Osteoblast (primary cell): ENCODE measurements at regions not wholly inside any gene's neighbourhood (a gene's known extent, or its start where the extent isn't known, plus 50 kb on each side); places are given as distances from the start of the nearest gene placed in this dataset.

Experiments used
- DNase-seq: peaks from one replicate; pipeline ENCODE4 v3.0.0; 2011; ENCODE audit warnings: low spot score, mixed read lengths; ENCODE audit not compliant: insufficient read length; ENCODE audit errors: missing footprints
- H2AFZ ChIP-seq: 2 replicates; pipeline ENCODE4 v1.6.0; 2011; ENCODE audit warnings: mild to moderate bottlenecking, low read length
- H3K27ac ChIP-seq: 2 replicates; pipeline ENCODE4 v1.5.1; 2011; ENCODE audit warnings: mild to moderate bottlenecking, low read depth, low read length, moderate library complexity
- H3K27me3 ChIP-seq: 2 replicates; pipeline ENCODE4 v1.6.0; 2012; ENCODE audit warnings: mild to moderate bottlenecking, control low read depth, inconsistent platforms, low read length, moderate library complexity; ENCODE audit not compliant: insufficient read depth
- H3K36me3 ChIP-seq: 2 replicates; pipeline ENCODE4 v1.5.1; 2011; ENCODE audit warnings: mild to moderate bottlenecking, low read length, control low read depth, moderate library complexity; ENCODE audit not compliant: insufficient read depth
- H3K4me1 ChIP-seq: 2 replicates; pipeline ENCODE4 v1.5.1; 2011; ENCODE audit warnings: mild to moderate bottlenecking, low read length, control low read depth, moderate library complexity; ENCODE audit not compliant: insufficient read depth
- H3K4me2 ChIP-seq: 2 replicates; pipeline ENCODE4 v1.6.0; 2011; ENCODE audit warnings: mild to moderate bottlenecking, low read length; ENCODE audit not compliant: insufficient read depth
- H3K4me3 ChIP-seq: fragments of 200-600 bp; sonication (generic); 3 replicates; pipeline ENCODE4 v1.5.1; 2012; ENCODE audit warnings: mild to moderate bottlenecking, low read length, inconsistent platforms; ENCODE audit not compliant: insufficient read depth
- H3K79me2 ChIP-seq: 2 replicates; pipeline ENCODE4 v1.6.0; 2012; ENCODE audit warnings: mild to moderate bottlenecking, low read length, control low read depth, inconsistent platforms; ENCODE audit not compliant: insufficient read depth
- H3K9me3 ChIP-seq: 2 replicates; pipeline ENCODE4 v1.5.1; 2011; ENCODE audit warnings: low read depth, low read length, control low read depth
- H4K20me1 ChIP-seq: 2 replicates; pipeline ENCODE4 v1.6.0; 2012; ENCODE audit warnings: mild to moderate bottlenecking, low read length, control low read depth; ENCODE audit not compliant: insufficient read depth
- TF ChIP-seq, protein P1 (sequence below): IDR thresholded peaks from 2 replicates; pipeline ENCODE4 v1.5.1; 2011; ENCODE audit warnings: mild to moderate bottlenecking, low read depth, low read length, moderate library complexity; ENCODE audit errors: extremely low read depth

DNA sequence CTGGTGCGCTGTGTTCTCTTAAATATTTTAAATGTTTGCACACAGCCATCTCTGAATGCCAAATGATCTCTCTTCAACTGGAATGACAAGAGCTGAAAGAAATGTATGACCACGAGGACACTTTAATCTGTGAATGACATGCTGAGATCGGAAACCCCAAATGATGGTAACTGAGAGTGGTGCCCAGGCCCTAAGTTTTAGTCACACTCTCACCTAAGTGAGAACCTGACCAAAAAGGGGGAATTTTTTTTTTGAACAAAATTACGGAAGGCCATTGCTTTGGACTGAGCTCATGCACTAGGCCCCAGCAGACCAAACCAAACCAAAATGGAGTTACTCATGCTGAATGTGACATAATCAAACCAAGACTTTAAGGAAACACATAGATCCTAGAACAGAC, 167.1 kb upstream of the TUT7 start:
- Histone ChIP-seq H3K9me3 (no peaks in the 10 kb centered on the region), H4K20me1 (no peaks in the 10 kb centered on the region), H3K36me3 (no peaks in the 10 kb centered on the region), H2AFZ (no peak overlapping the region), H3K4me1 (no peaks in the 10 kb centered on the region), H3K4me2 (no peak overlapping the region), H3K79me2 (no peaks in the 10 kb centered on the region), H3K27me3 (peaks cover 4% of the 10 kb centered on the region), H3K4me3 (no peak overlapping the region), H3K27ac (no peak overlapping the region)
- DNase-seq: no peak
- TF ChIP-seq, protein P1, sequence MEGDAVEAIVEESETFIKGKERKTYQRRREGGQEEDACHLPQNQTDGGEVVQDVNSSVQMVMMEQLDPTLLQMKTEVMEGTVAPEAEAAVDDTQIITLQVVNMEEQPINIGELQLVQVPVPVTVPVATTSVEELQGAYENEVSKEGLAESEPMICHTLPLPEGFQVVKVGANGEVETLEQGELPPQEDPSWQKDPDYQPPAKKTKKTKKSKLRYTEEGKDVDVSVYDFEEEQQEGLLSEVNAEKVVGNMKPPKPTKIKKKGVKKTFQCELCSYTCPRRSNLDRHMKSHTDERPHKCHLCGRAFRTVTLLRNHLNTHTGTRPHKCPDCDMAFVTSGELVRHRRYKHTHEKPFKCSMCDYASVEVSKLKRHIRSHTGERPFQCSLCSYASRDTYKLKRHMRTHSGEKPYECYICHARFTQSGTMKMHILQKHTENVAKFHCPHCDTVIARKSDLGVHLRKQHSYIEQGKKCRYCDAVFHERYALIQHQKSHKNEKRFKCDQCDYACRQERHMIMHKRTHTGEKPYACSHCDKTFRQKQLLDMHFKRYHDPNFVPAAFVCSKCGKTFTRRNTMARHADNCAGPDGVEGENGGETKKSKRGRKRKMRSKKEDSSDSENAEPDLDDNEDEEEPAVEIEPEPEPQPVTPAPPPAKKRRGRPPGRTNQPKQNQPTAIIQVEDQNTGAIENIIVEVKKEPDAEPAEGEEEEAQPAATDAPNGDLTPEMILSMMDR: no peak

- Histone ChIP-seq H3K4me2 (no peak overlapping the region), H3K79me2 (no peaks in the 10 kb centered on the region), H2AFZ (no peak overlapping the region), H4K20me1 (no peaks in the 10 kb centered on the region), H3K36me3 (no peaks in the 10 kb centered on the region), H3K4me1 (no peaks in the 10 kb centered on the region), H3K27ac (no peak overlapping the region), H3K27me3 (peaks cover 4% of the 10 kb centered on the region), H3K4me3 (no peak overlapping the region), H3K9me3 (no peaks in the 10 kb centered on the region)
- DNase-seq: no peak
- TF ChIP-seq, protein P1: no peak
These were observed 164.9 kb upstream of the TUT7 start for GRCh38 chr9:86519066-86519615.

DNA sequence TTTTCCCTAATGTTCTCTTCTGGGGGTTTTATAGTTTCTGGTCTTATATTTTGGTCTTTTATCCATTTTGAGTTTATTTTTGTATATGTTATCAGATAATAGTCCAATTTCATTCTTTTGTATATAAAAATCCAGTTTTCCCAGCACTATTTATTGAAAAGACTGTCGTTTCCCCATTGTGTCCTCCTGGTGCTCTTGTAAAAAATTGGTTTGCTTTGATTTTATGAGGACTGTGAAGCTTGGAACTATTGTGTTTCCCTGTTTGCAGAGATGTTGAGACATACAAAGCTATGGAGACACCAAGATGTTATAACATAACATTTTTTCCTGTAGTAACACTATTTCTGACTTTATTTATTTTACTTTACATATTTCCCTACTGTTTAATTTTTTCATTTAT, 163.3 kb upstream of the TUT7 start:
- no peak overlapping the region for H3K4me2 ChIP-seq
- no peak overlapping the region for H2AFZ ChIP-seq
- no peaks in the 10 kb centered on the region for H3K79me2 ChIP-seq
- peaks cover 4% of the 10 kb centered on the region for H3K27me3 ChIP-seq
- no peak for DNase-seq
- no peak overlapping the region for H3K27ac ChIP-seq
- no peak overlapping the region for H3K4me3 ChIP-seq
- TF ChIP-seq, protein P1: no peak
- H3K4me1 ChIP-seq: no peaks in the 10 kb centered on the region
- H3K9me3 ChIP-seq: no peaks in the 10 kb centered on the region
- no peaks in the 10 kb centered on the region for H3K36me3 ChIP-seq
- H4K20me1 ChIP-seq: no peaks in the 10 kb centered on the region

GRCh38 chr9:86516564-86516963, 162.4 kb upstream of the TUT7 start:
- no peak overlapping the region for H3K4me2 ChIP-seq
- H3K9me3 ChIP-seq: no peaks in the 10 kb centered on the region
- H3K4me3 ChIP-seq: no peak overlapping the region
- no peak overlapping the region for H3K27ac ChIP-seq
- DNase-seq: no peak
- H3K27me3 ChIP-seq: peaks cover 4% of the 10 kb centered on the region
- TF ChIP-seq, protein P1: no peak
- no peaks in the 10 kb centered on the region for H3K4me1 ChIP-seq
- H3K79me2 ChIP-seq: no peaks in the 10 kb centered on the region
- H2AFZ ChIP-seq: no peak overlapping the region
- no peaks in the 10 kb centered on the region for H3K36me3 ChIP-seq
- no peaks in the 10 kb centered on the region for H4K20me1 ChIP-seq
